IPS-NIHi7 (cell line): ENCODE measurements at regions not wholly inside any gene's neighbourhood (a gene's known extent, or its start where the extent isn't known, plus 50 kb on each side); places are given as distances from the start of the nearest gene placed in this dataset.
"Not testable (repeated sequence)": the region's sequence is repeated elsewhere in the genome, so short reads cannot be mapped to it uniquely, and the experiment has no call there.

Source experiments
- DNase-seq: peaks from one replicate; pipeline ENCODE4 v3.0.0; 2012; ENCODE audit warnings: mixed read lengths; ENCODE audit errors: extremely low spot score

DNA sequence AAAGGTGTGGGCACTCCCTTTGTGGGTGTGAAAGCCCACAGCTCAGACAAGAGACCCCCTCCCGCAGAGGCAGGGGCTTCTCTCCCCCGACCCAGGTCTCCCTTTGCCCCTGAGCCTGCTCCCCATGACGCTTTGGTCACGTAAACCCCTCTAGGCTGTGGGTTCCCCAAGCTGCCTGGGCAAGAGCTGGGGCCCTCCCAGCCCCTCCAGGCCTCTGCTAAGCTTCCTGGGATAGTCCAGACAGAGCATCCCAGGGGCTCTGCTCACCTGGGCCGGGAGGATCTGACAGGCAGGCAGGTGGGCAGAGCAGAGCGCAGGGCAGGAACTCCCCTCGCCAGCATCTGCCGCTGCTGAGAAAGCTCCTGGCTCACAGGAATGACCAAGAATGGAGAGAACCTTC lies 177.3 kb downstream of the BANP start:
- DNase-seq: no peak

DNA sequence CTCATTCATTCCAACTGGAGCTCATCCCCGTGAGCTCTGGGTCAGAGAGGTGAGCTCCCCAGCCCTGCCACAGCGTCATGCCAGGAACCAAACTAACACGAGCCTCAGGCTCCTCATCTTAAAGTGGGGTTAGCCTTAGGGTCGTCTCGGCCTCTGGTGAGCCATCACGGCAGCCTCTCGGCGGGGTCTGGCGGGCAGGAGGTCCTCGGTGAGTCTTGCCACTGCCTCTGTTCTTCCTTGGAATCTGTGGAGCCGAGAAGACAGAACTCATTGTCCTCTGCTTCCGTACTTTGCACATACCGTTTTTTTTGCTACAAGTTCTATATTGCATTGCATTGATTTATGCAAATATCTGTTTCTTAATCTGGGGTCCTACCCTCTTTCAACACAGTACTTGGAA lies 177.9 kb downstream of the BANP start:
- DNase-seq: not testable (repeated sequence)

DNA sequence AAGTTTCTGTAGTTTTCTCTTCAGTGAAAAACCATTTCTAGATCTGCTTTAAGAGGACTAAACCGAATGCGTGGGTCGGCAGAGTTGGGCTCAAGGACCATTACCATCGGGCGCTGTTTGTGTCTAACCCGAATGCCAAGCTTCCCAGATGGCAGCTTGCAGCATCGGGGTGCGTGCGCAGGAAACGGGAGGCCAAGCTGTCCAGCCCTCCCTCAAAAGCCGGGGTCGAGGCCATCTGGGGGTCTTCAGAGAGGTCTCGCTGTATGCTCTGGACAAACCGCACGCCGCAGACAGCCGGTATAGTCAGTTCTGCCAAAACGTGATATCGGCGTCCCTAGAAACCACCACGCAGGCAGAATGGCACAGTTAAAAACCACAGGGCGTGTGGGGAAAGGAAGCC lies 178.8 kb downstream of the BANP start:
- DNase-seq: no peak

DNA sequence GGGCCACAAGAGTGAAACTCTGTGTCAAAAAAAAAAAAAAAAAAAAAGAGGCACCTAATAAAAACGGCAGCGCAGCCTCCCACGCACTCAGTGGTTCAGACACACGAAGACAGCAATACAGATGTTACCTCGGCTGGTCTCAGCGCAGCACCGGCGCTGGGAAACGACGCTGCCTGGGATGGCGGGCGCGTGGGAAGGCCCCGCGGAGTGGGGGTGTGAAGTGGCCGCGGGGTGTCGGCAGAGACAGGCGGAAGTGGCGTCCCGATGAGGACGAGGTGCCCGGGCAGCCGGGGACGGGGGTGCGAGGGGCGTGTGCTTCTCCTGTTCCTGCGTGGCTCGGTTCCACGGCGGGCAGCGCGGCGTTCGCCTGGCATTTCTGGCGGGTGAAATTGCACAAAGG lies 179.4 kb downstream of the BANP start:
- no peak for DNase-seq

DNA sequence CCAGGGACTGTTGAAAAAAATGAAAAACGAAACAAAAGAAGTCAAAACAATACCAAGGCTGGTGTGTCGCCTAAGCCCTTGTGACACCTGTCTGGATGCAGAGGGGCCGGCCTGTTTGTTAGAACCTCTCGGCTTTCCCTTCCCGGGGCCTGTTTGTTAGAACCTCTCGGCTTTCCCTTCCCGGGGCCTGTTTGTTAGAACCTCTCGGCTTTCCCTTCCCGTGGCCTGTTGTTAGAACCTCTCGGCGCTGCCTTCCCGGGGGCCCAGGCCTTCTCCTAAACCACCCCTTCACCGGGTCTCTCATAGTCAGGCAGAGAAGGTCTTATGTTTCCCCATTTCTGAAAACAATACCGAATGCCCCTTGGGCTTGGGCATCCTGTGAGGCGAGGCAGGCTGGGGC lies 180.0 kb downstream of the BANP start:
- DNase-seq: no peak

DNA sequence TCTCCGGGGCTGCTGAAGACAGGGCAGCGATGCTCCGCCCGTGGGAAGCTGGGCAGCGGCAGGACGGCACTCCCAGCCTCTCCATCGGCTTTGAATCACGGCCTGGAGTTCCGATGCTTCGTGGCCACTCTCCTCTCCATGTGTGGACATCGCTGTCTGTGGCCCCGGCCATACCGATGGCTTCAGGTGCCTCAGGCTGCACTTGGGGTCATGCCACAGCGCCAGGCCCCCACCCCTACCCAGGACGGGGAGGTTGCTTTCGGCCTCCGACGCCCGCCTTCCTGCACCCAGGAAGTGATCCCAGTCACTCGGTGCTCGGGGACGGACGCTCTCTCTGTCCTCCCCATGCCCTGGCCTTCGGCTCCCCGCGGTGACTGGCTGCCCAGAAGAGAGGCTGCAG lies 180.7 kb downstream of the BANP start:
- no peak for DNase-seq

DNA sequence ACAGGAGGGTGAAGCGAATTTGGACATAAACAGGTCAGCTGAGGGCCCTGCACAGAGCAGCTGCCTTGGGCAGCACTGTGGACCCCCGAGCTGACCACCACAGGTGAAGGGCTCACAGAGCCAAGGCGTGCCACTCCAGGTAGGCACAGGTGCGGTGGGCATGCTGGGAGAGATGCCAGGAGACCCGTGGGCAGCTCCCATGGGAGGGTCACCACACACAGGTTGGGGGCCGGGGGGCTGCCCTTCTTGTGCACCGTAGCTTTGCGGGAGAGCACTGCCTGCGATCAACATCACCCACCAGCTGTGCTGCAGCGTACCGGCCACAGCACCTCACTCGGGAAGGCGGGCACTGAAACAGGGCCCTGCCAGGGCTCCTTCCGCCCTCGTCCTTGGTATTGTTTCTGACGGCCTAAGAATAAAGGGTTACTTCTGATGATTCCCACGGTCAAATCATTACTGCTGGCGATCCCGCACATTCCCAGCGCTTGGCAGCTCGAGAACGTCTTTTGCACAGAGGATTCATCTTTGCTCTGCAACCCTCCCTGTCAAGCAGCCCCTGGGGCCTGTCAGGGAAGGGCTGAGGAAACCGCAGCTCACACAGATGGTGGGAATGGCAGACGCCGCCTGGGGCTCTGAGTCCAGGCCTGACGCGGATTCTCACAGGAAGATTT lies 181.7 kb downstream of the BANP start:
- no peak for DNase-seq

DNA sequence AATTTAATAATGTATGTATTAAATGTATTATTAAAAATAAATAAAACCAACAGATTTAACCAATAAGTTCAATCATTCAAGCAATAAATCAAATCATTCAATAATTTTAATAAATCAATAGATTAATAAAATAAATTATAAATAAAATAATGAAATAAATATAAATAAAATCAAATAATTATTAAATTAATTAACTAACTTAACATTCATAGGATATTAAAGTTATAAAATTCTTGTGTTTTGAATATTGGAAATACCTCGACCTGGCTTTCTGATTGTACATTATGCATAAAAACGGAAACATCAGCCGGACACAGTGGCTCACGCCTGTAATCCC lies 182.2 kb downstream of the BANP start:
- DNase-seq: no peak

DNA sequence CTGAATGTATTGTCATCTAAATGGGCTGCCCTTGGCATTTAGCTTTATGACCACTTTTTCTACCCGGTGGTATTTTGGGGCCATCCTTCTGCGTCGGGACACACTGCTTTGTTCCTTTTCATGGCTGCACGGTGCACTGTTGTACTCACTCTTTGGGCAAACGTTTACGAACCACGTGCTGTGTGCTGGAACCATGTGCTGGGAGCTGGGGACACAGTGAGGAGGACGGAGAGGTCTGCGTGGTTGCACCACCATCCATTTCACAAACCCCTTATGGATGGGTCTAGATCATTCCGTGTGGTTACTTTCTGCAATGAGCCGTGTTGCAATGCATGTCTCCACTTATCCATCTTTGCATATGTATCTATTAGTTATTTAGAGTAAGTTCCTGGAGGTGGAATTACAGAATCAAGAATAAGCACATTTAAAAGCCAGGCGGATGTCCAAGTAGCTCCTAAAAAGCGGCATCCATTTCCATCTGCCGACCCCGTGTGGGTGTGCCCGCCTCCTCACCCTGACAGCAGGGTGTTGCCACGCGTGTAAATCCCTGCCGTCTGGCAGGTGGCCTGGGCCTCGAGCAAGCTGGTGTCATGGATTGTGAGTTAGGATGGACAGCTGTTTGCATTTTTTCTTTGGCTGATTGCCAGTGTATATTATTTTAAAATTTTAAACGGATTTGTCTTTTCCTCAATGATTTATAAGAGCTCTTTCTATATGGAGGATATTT lies 183.1 kb downstream of the BANP start:
- DNase-seq: not testable (repeated sequence)

DNA sequence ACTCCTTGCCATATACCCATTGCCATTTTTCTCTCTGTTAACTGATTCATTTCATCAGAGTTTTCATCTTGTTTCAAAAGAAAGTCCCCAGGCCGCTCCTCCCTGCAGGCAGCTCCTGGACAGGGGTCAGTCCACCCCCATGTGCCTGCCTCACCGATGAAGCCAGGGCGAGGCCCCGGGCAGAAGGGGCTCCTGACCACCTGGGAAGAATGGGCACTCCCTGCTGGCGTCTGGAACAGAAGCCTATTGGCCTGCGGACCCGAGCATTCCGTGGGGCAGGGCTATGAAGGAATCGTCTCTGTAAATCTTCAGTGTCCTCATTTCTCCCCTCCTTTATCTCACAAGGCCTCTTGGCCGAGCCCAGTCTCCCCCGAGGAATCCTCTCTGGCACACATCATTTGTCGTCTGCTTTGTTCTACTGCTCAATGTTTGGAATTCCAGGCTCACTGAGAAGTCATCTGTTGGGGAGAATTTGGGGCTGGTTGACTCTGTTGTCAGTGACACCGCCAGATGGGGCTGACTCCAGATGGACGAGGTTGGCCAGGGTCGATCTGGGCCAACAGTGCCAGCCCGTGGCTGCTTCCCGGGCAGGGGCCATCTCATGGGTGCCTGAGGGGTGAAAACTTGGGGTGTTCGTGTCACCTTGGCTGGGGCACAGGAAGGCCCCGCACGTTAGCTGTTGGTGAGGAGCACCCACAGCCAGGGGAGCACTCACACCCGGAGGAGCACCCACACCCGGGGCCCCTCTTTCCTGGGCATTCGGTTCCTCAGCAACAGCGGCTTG lies 183.9 kb downstream of the BANP start:
- DNase-seq: not testable (repeated sequence)

DNA sequence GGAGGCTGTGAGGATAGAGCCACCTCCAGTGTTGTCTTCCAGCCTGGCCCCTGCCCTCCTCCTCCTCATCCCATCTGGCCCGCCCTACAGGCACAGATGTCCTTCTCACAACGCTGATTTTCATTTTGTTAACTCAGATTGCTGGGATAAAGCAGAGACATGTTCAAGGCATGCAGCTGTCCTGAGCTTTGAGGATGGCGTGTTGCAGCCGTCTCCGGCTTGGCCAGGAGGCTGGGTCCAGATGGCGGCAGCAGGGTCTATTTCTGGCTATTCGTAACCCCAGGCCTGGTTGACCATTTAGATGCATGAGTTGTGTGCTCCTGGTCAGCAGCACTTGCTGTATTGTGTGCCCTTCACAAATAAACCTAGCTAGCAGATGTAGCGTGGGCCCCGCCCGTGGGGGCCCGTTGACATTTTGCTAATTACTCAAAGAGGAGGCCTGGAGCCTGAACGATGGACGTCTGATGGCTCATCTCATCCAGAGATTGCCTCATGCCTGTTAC lies 185.0 kb downstream of the BANP start:
- DNase-seq: not testable (repeated sequence)

DNA sequence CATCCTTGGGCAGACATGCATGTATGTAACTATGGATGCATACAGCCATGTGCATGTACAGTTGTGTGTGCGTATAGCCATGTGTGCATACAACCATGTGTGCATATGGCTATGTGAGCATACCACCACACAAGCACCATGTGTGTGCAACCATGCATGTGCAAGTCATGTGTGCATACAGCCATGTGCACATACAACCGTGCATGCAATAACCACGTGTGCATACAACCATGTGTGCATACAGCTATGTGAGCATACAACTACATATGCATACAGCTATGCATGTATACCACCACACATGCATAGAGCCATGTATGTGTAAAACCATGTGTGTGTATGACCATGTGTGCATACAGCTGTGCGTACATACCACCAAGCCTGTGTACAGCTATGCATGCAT lies 185.7 kb downstream of the BANP start:
- DNase-seq: not testable (repeated sequence)

DNA sequence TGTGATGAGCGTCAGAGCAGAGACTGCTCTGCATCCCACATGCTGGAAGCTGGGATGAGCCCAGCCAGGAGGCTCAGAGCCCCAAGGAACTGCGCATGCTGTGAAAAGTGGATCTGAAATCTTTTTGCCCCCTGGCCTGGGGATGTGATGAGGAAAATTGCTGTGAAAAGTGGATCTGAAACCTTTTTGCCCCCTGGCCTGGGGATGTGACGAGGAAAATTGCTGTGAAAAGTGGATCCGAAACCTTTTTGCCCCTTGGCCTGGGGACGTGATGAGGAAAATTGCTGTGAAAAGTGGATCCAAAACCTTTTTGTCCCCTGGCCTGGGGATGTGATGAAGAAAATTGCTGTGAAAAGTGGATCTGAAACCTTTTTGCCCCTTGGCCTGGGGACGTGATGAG lies 187.9 kb downstream of the BANP start:
- DNase-seq: not testable (repeated sequence)

DNA sequence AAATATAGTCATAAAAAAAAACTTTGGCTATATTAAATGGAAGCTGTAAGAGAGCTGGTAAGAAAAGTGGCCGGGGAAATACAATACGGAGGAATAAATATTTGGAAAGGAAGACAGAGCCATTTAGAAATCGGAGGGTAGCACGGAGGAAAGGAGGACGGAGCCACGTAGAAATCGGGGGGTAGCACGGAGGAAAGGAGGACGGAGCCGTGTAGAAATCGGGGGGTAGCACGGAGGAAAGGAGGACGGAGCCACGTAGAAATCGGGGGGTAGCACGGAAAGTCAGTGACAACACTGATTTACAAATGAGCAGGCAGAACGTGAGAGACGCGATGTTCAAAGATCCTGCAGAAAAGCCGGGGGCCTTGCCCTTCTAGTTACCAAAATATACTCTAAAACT lies 189.0 kb downstream of the BANP start:
- DNase-seq: not testable (repeated sequence)

DNA sequence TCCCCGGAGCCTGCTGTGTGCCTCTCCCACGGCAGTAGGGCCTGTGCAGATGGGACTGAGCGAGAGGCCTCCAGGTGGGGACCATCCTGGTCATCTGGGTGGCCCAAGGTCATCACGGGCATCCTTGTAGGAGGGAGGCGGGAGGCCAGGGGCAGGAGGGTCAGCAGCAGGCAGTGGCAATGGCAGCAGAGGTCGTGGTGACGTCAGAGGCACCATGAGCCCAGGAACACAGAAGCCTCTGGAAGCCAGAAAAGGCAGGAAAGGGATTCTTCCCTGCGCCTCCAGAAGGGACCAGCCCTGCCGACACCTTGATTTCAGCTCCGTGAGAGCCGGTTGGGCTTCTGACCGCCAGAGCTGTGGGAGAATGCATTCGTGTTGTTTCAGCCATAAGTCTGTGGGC lies 190.3 kb downstream of the BANP start:
- no peak for DNase-seq

DNA sequence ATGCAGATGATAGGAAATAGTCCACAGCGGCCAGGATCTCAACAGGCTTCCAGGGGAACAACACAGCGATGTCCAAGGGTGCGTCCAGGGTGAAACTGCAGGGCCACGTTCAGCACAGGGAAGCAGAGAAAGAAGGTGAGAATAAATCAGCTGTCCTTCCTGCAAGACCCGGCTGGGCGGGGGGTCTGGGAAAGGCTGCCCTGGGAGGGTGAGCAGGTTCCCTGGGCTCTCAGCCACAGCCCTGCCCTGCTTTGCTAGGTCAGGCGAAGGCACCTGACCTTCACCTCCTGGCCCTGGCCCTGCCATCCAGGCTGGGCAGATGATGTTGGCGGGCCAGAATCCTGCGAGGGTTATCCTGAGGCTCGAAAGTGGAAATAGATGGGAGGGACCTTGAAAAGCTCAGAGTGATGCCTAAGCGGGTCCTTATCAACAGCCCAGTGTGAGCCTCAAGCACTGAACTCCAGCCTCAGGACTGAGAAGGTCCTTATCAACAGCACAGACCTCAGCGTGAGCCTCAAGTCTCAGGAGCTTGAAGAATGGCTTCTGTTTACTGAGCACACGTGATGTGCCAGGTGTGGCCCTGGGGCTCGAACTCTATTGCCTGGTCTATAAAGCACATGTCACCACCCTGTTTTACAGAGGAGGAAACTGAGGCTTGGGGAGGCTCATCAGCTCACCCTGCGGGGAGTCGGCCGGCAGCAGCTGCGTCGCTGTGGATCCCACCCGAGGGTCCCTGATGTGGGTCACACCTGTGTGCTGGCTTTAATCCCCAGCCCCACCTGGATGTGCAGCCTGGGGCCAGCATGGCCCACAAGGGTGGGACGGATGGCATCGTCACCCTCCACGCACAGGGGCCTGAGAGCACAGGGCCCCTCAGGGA lies 191.1 kb downstream of the BANP start:
- not testable (repeated sequence) for DNase-seq

DNA sequence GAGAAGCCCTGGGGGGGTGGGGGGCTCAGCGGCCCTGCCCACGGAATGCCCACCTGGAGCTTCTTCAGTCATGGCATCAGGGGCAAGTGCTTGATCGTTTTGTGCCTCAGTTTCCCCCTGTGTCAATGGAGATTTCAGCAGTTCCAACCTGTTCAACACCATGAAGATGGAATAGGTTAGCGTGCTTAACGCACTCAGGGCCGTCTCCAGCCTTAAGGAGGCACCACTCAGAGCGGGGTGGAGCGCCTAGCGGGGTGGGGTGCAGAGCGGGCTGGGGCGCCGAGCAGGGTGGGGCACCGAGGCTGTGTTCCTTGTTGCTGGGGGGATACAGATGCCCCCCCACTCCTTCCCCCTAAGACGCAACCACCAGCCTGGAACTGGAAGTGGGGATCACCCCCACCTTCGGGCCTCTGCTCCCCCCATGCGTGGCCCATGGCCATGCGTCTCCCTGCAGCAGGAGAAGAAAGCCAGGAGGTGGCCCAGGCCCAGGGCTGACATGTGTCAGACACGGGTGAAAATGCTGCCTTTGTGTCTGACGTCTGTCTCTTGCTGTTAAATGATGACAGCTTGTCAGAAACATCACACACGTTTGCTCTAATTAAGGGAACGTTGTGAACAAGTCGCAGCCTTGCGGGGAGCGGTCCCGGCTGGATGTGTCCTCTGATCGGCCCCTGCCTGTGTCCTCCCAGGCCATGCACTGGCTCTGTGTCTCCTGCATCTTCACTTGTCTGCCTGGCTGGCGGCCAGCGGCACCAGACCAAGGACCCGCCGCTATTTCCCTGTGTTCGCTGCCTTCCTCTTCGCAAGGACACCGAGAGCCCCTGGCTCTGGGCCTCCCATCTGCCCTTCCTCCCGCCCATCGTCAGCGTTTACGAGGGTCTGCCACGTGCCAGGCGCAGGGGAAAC lies 192.1 kb downstream of the BANP start:
- DNase-seq: not testable (repeated sequence)

DNA sequence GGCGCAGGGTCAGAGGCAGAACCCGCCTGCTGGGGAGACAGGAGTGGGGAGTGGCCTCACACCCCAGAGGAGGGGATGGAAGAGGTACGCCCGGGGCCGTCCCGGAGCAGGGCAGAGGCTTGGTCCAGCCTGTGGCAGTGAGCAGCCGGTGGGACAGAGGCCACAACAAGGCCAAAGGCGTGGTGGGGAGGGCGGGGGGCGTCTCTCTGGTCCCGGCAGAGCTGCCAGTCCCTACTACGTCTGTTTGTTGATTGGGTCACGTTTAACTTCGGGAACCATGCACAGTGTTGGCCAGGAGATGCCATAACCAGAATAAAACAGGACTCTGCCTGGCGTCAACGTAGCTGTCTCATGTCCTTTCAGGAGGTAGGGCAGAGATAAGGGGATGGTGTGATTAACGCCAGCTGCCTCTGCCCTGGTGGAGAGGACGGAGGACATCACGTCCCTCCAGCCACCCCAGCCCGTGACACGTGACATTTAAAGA lies 192.8 kb downstream of the BANP start:
- no peak for DNase-seq

DNA sequence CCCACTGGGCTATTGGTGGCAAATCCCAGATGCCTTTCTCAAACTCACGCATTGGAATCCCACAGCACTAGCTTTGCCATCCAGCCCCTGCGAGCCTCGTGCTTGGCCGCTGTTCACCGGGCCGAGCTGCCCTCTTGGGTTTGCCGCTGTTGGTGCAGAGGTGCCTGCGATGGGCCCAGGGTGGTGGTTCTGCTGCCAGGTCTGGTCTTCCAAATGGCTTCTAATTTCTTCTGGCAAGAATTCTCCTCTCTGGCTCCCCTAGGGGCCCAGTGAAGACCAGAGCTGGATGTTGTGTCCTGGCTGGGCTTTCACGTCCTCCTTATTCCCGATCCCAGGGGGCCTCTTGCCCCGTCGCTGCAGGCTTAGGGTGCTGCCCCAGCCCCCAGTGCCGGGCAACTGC lies 194.1 kb downstream of the BANP start:
- peak; percentile 28 for DNase-seq

DNA sequence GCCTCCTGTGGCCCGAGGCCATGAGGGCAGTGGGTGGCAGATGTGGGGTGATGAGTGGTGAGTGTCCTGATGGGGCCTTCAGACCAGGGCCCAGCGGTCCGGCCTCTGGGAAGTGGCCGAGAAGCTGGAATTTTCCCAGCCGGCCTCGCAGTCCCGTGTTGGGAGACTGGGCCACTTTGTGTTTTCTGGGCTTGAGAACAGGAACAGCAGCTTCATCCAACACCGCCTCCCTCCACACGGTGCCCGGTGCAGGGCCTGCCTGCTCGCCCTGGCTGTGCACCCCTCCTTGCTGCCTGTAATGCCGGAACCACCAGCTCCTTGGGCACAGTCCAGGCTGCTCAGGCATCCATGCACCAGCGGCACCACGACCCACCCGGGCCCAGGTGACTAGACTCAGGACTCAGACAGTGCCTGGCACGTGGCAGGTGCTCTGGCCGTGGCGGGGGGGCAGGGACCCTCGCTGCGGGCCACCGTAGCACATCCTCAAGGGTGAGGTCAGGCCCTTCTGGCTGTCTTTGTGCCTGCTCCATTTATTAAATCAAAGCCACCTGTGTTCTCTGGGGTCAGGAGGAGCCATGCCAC lies 194.7 kb downstream of the BANP start:
- not testable (repeated sequence) for DNase-seq
